ENCODE measurements at regions not wholly inside any gene's neighbourhood (a gene's known extent, or its start where the extent isn't known, plus 50 kb on each side); places are given as distances from the start of the nearest gene placed in this dataset.
"Not testable (repeated sequence)": the region's sequence is repeated elsewhere in the genome, so short reads cannot be mapped to it uniquely, and the experiment has no call there.

- Histone ChIP-seq H2AFZ (ENCODE audit: insufficient read depth, low read depth, low read length, poor library complexity, severe bottlenecking) (no peak overlapping the region), H3K79me2 (ENCODE audit: control insufficient read depth, insufficient read depth, low read length) (no peaks in the 10 kb centered on the region), H3K4me3 (ENCODE audit: control extremely low read depth in 1 of 5, extremely low read depth in 1 of 5, insufficient read depth in 1 of 5, low read depth in 2 of 5, low read length in 4 of 5) (no peak overlapping the region), H3K9ac (ENCODE audit: low read length) (no peak overlapping the region), H4K20me1 (ENCODE audit: control insufficient read depth, insufficient read depth, low read length, poor library complexity, severe bottlenecking) (no peaks in the 10 kb centered on the region), H3K27me3 (replicated peaks in 1 of 4; ENCODE audit: control extremely low read depth in 1 of 4, control insufficient read depth in 3 of 4, insufficient read depth in 4 of 4, low read length in 3 of 4) (no peaks in the 10 kb centered on the region), H3K4me1 (ENCODE audit: control insufficient read depth in 2 of 2, insufficient read depth in 2 of 2, low read length in 2 of 2) (no peaks in the 10 kb centered on the region), H3K9me3 (ENCODE audit: control extremely low read depth in 1 of 3, control insufficient read depth in 2 of 3, insufficient read depth in 1 of 3, low read length in 2 of 3) (peaks cover 0 to 8% (median 0%) of the 10 kb centered on the region in 3 donors), H3K27ac (ENCODE audit: low read length in 2 of 2) (no peak overlapping the region), H3K4me2 (replicated peaks; ENCODE audit: low read depth, low read length, poor library complexity, severe bottlenecking) (no peak overlapping the region), H3K36me3 (replicated peaks in 1 of 2; ENCODE audit: control extremely low read depth in 1 of 2, control insufficient read depth in 1 of 2, extremely low read depth in 1 of 2, insufficient read depth in 2 of 2, low read length in 1 of 2) (no peaks in the 10 kb centered on the region)
- no peak for DNase-seq
- no peaks in the 10 kb centered on the region for H3K4me1 Mint-ChIP-seq
- no CpG with 5 or more reads among the region's 1 CpG for WGBS (ENCODE audit: insufficient coverage)
- ATAC-seq (ENCODE audit: low read depth), result no peak
- ChIA-PET CTCF (no interaction called here), POLR2A (no interaction called here)
- intact Hi-C loops (cut with micrococcal nuclease), result no loop called here
- no peak overlapping the region for H3K4me3 Mint-ChIP-seq
- no peaks in the 10 kb centered on the region for H3K27me3 Mint-ChIP-seq
- TF ChIP-seq, protein P1, sequence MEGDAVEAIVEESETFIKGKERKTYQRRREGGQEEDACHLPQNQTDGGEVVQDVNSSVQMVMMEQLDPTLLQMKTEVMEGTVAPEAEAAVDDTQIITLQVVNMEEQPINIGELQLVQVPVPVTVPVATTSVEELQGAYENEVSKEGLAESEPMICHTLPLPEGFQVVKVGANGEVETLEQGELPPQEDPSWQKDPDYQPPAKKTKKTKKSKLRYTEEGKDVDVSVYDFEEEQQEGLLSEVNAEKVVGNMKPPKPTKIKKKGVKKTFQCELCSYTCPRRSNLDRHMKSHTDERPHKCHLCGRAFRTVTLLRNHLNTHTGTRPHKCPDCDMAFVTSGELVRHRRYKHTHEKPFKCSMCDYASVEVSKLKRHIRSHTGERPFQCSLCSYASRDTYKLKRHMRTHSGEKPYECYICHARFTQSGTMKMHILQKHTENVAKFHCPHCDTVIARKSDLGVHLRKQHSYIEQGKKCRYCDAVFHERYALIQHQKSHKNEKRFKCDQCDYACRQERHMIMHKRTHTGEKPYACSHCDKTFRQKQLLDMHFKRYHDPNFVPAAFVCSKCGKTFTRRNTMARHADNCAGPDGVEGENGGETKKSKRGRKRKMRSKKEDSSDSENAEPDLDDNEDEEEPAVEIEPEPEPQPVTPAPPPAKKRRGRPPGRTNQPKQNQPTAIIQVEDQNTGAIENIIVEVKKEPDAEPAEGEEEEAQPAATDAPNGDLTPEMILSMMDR (IDR thresholded peaks at IDR 0.05), result no peak
- no peak for TF ChIP-seq EZH2 (IDR thresholded peaks at IDR 0.05; ENCODE audit: borderline replicate concordance, insufficient read depth, low read depth, low read length, poor library complexity, severe bottlenecking)
- H3K27ac Mint-ChIP-seq, result no peak overlapping the region
- no peaks in the 10 kb centered on the region for H3K9me3 Mint-ChIP-seq (ENCODE audit: insufficient read depth)
Observed at GRCh38 chr3:35448681-35449080, 190.6 kb upstream of the ARPP21 start.

GRCh38 chr3:35454819-35455218, 184.5 kb upstream of the ARPP21 start:
- CTCF ChIA-PET; H3K4me1 Mint-ChIP-seq; H4K20me1 ChIP-seq (ENCODE audit: control insufficient read depth, insufficient read depth, low read length, poor library complexity, severe bottlenecking); POLR2A ChIA-PET; H3K4me3 ChIP-seq (ENCODE audit: control extremely low read depth in 1 of 5, extremely low read depth in 1 of 5, insufficient read depth in 1 of 5, low read depth in 2 of 5, low read length in 4 of 5); H3K4me3 Mint-ChIP-seq; H3K27me3 ChIP-seq (replicated peaks in 1 of 4; ENCODE audit: control extremely low read depth in 1 of 4, control insufficient read depth in 3 of 4, insufficient read depth in 4 of 4, low read length in 3 of 4); DNase-seq; H3K27ac ChIP-seq (ENCODE audit: low read length in 2 of 2); H3K4me2 ChIP-seq (replicated peaks; ENCODE audit: low read depth, low read length, poor library complexity, severe bottlenecking); H3K79me2 ChIP-seq (ENCODE audit: control insufficient read depth, insufficient read depth, low read length); H3K9me3 Mint-ChIP-seq (ENCODE audit: insufficient read depth); H2AFZ ChIP-seq (ENCODE audit: insufficient read depth, low read depth, low read length, poor library complexity, severe bottlenecking); H3K36me3 ChIP-seq (replicated peaks in 1 of 2; ENCODE audit: control extremely low read depth in 1 of 2, control insufficient read depth in 1 of 2, extremely low read depth in 1 of 2, insufficient read depth in 2 of 2, low read length in 1 of 2); intact Hi-C loops (cut with micrococcal nuclease); H3K27me3 Mint-ChIP-seq; ATAC-seq (ENCODE audit: low read depth); H3K9ac ChIP-seq (ENCODE audit: low read length); H3K4me1 ChIP-seq (ENCODE audit: control insufficient read depth in 2 of 2, insufficient read depth in 2 of 2, low read length in 2 of 2); H3K27ac Mint-ChIP-seq; H3K9me3 ChIP-seq (ENCODE audit: control extremely low read depth in 1 of 3, control insufficient read depth in 2 of 3, insufficient read depth in 1 of 3, low read length in 2 of 3): not testable (repeated sequence)
- 90% methylated on average over 2 of the region's 9 CpGs for WGBS (ENCODE audit: insufficient coverage)
